ENCODE measurements at regions not wholly inside any gene's neighbourhood (a gene's known extent, or its start where the extent isn't known, plus 50 kb on each side); places are given as distances from the start of the nearest gene placed in this dataset.
"Not testable (repeated sequence)": the region's sequence is repeated elsewhere in the genome, so short reads cannot be mapped to it uniquely, and the experiment has no call there.

GRCh38 chr5:56665117-56665516 is 150.2 kb upstream of the MAP3K1 start:
- not testable (repeated sequence) for TF ChIP-seq POLR2A, CTCF (IDR thresholded peaks at IDR 0.05)

All from stomach (tissue), 4 donors.